ENCODE measurements at regions not wholly inside any gene's neighbourhood (a gene's known extent, or its start where the extent isn't known, plus 50 kb on each side); places are given as distances from the start of the nearest gene placed in this dataset.

DNA sequence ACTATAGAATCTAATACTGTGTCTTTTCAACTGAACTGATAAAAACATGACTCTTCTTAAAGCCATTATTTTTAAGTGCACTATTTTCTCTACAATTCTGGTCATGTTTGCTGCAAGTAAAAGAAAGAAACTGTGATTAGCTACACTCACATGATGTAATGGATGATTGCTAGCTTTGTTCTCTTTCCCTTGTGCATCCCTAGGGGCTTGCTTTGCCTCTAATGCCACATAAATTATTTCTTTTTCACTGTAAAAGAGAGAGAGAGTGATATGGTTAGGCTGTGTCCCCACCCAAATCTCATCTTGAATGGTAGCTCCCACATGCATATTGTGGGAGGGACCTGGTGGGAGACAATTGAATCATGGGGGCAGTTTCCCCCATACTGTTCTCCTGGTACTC, 630.2 kb upstream of the NR3C2 start:
- Histone ChIP-seq H3K9me2 (replicated peaks; ENCODE audit: low read length) (no peaks in the 10 kb centered on the region), H3K27ac (ENCODE audit: low read length) (no peak overlapping the region), H3K79me2 (ENCODE audit: low read length) (no peaks in the 10 kb centered on the region), H3K4me3 (ENCODE audit: low read length) (no peak overlapping the region), H3F3A (ENCODE audit: low read length, unreplicated experiment) (no peaks in the 10 kb centered on the region), H3K4me2 (ENCODE audit: low read length) (no peak overlapping the region), H3K36me3 (ENCODE audit: low read depth, low read length) (no peaks in the 10 kb centered on the region), H3K4me1 (ENCODE audit: insufficient read depth, low read length) (no peaks in the 10 kb centered on the region), H4K20me1 (ENCODE audit: low read length) (no peaks in the 10 kb centered on the region), H3K27me3 (ENCODE audit: low read length) (no peaks in the 10 kb centered on the region), H2AFZ (ENCODE audit: low read length) (no peak overlapping the region), H3K9ac (ENCODE audit: low read length) (no peak overlapping the region), H3K9me3 (ENCODE audit: low read length) (no peaks in the 10 kb centered on the region)
- intact Hi-C loops (cut with micrococcal nuclease) = no loop called here
- POLR2A ChIA-PET (ENCODE audit: unreplicated experiment) = no interaction called here
- ATAC-seq = no peak
- CTCF ChIA-PET = no interaction called here
- TF ChIP-seq, protein P1, sequence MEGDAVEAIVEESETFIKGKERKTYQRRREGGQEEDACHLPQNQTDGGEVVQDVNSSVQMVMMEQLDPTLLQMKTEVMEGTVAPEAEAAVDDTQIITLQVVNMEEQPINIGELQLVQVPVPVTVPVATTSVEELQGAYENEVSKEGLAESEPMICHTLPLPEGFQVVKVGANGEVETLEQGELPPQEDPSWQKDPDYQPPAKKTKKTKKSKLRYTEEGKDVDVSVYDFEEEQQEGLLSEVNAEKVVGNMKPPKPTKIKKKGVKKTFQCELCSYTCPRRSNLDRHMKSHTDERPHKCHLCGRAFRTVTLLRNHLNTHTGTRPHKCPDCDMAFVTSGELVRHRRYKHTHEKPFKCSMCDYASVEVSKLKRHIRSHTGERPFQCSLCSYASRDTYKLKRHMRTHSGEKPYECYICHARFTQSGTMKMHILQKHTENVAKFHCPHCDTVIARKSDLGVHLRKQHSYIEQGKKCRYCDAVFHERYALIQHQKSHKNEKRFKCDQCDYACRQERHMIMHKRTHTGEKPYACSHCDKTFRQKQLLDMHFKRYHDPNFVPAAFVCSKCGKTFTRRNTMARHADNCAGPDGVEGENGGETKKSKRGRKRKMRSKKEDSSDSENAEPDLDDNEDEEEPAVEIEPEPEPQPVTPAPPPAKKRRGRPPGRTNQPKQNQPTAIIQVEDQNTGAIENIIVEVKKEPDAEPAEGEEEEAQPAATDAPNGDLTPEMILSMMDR (conservative IDR thresholded peaks at IDR 0.05; ENCODE audit: low read depth, low read length) = no peak
- TF ChIP-seq EZH2 (IDR thresholded peaks at IDR 0.05; ENCODE audit: low read length, unreplicated experiment) (no peak), EZH2phosphoT487 (IDR thresholded peaks at IDR 0.05; ENCODE audit: borderline replicate concordance, low read length) (no peak)
- no peak for DNase-seq
- no TSS peak for BruUV-seq (replicated peaks)

DNA sequence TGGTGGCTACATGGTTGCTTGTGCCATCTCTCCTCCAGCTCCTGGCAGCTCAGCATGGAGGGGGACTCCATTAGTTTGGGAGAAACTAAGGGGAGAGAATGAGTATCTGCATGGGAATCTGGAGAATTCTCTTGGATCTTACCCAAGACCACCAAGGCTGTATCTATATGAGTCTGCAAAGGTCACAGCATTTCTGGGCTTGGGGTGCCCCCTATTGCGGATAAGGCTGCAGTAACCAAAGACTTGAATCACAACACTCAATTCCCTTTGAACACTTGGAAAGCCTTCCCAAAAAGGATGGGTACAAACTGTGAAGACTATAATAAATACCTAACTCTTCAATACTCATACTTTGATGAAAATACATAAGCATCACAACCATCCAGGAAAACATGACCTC, 623.5 kb upstream of the NR3C2 start:
- intact Hi-C loops (cut with micrococcal nuclease) = no loop called here
- BruUV-seq (replicated peaks) = no TSS peak
- ChIA-PET POLR2A (ENCODE audit: unreplicated experiment) (no interaction called here), CTCF (no interaction called here)
- Histone ChIP-seq H3K79me2 (ENCODE audit: low read length) (no peaks in the 10 kb centered on the region), H3K27ac (ENCODE audit: low read length) (no peak overlapping the region), H3K9me2 (replicated peaks; ENCODE audit: low read length) (no peaks in the 10 kb centered on the region), H3K27me3 (ENCODE audit: low read length) (no peaks in the 10 kb centered on the region), H3K4me3 (ENCODE audit: low read length) (no peak overlapping the region), H4K20me1 (ENCODE audit: low read length) (no peaks in the 10 kb centered on the region), H3K9me3 (ENCODE audit: low read length) (no peaks in the 10 kb centered on the region), H3K4me1 (ENCODE audit: insufficient read depth, low read length) (no peaks in the 10 kb centered on the region), H3K36me3 (ENCODE audit: low read depth, low read length) (no peaks in the 10 kb centered on the region), H3K9ac (ENCODE audit: low read length) (no peak overlapping the region), H3F3A (ENCODE audit: low read length, unreplicated experiment) (no peaks in the 10 kb centered on the region), H3K4me2 (ENCODE audit: low read length) (no peak overlapping the region), H2AFZ (ENCODE audit: low read length) (no peak overlapping the region)
- ATAC-seq (no peak), DNase-seq (no peak)
- TF ChIP-seq, protein P1 (conservative IDR thresholded peaks at IDR 0.05; ENCODE audit: low read depth, low read length) = no peak

DNA sequence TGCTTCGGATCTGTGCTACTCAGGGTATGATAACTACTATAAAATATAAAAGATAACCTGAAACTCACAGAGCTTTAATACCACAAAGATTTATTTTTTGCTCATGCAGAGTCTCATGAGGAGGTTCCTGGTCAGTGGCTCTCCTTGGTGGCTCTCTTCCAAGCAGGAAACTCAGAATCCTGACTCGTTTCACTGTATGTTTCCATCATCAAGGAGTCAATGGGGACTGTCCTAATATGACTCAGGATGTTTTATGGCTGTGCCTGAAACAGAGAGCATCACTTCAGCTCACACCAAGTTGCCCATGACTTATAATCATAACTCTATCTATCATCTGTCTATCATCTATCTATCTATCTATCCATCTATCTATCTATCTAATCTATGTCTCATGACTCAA, 620.8 kb upstream of the NR3C2 start:
- no peak for ATAC-seq
- H3K4me3 ChIP-seq (ENCODE audit: low read length) = no peak overlapping the region
- no peak overlapping the region for H3K27ac ChIP-seq (ENCODE audit: low read length)
- no peaks in the 10 kb centered on the region for H3K9me2 ChIP-seq (replicated peaks; ENCODE audit: low read length)
- H3F3A ChIP-seq (ENCODE audit: low read length, unreplicated experiment) = no peaks in the 10 kb centered on the region
- no peak overlapping the region for H3K9ac ChIP-seq (ENCODE audit: low read length)
- no peaks in the 10 kb centered on the region for H3K36me3 ChIP-seq (ENCODE audit: low read depth, low read length)
- TF ChIP-seq EZH2 (IDR thresholded peaks at IDR 0.05; ENCODE audit: low read length, unreplicated experiment) (no peak), EZH2phosphoT487 (IDR thresholded peaks at IDR 0.05; ENCODE audit: borderline replicate concordance, low read length) (no peak)
- TF ChIP-seq, protein P1 (conservative IDR thresholded peaks at IDR 0.05; ENCODE audit: low read depth, low read length) = no peak
- intact Hi-C loops (cut with micrococcal nuclease) = no loop called here
- CTCF ChIA-PET = no interaction called here
- DNase-seq = peak; percentile 8
- POLR2A ChIA-PET (ENCODE audit: unreplicated experiment) = no interaction called here
- no peak overlapping the region for H3K4me2 ChIP-seq (ENCODE audit: low read length)
- no peaks in the 10 kb centered on the region for H3K4me1 ChIP-seq (ENCODE audit: insufficient read depth, low read length)
- no peaks in the 10 kb centered on the region for H3K27me3 ChIP-seq (ENCODE audit: low read length)
- H3K79me2 ChIP-seq (ENCODE audit: low read length) = no peaks in the 10 kb centered on the region
- no TSS peak for BruUV-seq (replicated peaks)
- no peak overlapping the region for H2AFZ ChIP-seq (ENCODE audit: low read length)
- no peaks in the 10 kb centered on the region for H3K9me3 ChIP-seq (ENCODE audit: low read length)
- no peaks in the 10 kb centered on the region for H4K20me1 ChIP-seq (ENCODE audit: low read length)

Measured in PC-3 (cell line).